ENCODE measurements at regions not wholly inside any gene's neighbourhood (a gene's known extent, or its start where the extent isn't known, plus 50 kb on each side); places are given as distances from the start of the nearest gene placed in this dataset.

DNA sequence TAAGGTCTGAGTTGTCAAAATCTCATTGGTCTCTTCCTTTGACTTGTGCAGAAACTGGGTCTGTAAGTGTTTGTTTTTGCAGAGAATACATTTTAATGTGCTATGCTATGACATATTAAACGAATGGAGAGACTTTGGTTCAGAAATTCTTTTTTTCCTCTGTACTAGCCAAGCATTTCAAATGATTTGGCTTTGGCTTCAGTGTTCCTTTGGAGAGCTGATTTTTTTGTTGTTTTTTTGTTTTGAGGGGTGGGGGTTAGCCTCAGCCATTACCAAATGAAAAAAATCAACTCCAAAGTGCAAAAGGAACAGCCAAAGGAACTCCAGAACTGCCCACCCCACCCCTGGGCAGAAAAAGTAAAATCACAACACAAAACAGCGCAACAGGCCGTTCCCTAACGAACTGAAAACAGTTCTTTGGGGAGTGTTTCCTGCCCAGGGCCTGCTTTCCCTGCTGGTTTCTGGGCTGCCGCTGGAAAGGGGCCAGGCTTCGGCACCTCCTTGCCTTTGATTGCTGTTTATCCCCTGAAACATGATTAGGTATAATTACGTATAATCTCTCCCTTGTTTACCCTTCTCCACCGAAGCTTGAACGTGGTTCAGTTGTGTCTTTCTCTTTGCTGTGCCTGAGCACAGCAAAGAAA is 57.6 kb upstream of the NEO1 start:
- no peak for DNase-seq (ENCODE audit: extremely low spot score)
- CTCF ChIA-PET, result no interaction called here
- POLR2A ChIA-PET, result no interaction called here
- TF ChIP-seq, protein P1, sequence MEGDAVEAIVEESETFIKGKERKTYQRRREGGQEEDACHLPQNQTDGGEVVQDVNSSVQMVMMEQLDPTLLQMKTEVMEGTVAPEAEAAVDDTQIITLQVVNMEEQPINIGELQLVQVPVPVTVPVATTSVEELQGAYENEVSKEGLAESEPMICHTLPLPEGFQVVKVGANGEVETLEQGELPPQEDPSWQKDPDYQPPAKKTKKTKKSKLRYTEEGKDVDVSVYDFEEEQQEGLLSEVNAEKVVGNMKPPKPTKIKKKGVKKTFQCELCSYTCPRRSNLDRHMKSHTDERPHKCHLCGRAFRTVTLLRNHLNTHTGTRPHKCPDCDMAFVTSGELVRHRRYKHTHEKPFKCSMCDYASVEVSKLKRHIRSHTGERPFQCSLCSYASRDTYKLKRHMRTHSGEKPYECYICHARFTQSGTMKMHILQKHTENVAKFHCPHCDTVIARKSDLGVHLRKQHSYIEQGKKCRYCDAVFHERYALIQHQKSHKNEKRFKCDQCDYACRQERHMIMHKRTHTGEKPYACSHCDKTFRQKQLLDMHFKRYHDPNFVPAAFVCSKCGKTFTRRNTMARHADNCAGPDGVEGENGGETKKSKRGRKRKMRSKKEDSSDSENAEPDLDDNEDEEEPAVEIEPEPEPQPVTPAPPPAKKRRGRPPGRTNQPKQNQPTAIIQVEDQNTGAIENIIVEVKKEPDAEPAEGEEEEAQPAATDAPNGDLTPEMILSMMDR (IDR thresholded peaks at IDR 0.05; ENCODE audit: control extremely low read depth, extremely low read depth, low read depth, missing control alignments), result no peak

DNA sequence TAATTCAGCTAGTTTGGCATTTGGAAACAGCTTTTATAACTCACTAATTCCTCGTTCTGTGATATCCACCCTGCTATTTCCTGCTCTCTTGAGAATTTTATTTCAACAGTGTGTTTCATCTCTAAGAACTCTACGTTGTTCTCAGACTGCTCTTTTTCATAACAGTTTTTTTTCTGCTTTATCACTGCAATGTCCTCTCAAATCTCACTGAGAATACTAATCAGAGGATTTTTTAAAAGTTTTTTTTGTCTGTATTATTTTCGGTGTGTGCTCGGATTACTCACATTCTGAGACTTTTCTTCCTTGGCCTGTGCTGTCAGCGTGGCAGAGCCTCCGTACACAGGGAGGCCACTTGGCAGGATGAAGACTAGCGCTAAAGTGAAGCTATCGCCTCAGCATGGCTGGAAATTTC is 59.4 kb upstream of the NEO1 start:
- ChIA-PET POLR2A (no interaction called here), CTCF (interaction anchor here (1.0 kb wide), 1 partner anchor 11 kb away, joined by 3 read pairs; no protein-coding TSS in a partner anchor)
- TF ChIP-seq, protein P1 (IDR thresholded peaks at IDR 0.05; ENCODE audit: control extremely low read depth, extremely low read depth, low read depth, missing control alignments), result no peak
- no peak for DNase-seq (ENCODE audit: extremely low spot score)

DNA sequence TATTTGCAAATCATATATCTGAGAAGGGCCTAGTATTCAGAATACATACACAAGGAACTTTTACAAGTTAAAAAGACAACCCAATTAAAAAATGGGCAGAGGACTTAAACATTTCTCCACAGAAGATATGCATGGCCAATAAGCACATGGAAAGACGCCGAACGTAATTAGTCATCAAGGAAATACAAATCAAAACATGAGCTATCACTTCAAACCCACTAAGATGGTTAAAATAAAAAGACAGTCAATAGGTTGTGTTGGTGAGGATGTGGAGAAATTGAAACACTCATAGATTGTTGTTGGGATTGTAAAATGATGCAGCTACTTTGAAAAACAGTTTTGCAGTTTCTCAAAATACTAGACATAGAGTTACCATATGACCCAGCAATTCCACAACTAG is 61.2 kb upstream of the NEO1 start:
- POLR2A ChIA-PET, result no interaction called here

DNA sequence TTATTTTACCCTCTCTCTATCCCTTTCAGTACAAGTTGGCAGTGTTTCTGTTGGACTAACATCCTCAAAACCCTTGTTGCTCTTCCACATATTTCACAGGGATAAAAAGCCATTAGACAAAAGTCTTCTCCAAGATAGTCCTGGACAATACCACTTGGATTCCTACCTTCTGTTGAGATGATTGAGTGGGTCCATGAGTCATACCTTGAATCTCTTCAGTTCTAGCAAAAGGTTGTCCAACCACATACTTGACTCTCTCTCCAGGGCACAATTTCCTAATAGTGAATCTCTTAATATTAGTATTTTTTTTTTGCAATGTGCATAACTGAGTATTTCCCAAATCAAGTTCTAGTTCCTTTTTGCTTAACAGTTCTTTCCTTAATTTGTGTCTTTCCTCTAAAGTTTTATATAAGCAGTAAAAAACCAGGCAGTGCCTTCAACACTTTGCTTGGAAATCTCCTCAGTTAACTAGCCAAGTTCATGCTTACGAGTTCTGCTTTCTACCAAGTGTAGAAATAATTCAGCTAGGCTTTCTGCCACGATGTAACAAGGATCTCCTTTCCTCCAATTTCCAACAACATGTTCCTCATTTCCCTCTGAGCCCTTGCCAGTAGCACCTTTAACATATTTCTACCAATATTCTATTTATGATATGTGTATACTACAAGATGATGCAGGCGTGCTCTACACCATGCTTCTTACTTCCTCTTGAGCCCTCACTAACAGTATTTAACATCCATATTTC is 68.3 kb upstream of the NEO1 start:
- no peak for DNase-seq (ENCODE audit: extremely low spot score)
- CTCF ChIA-PET, result no interaction called here
- TF ChIP-seq, protein P1 (IDR thresholded peaks at IDR 0.05; ENCODE audit: control extremely low read depth, extremely low read depth, low read depth, missing control alignments), result no peak
- POLR2A ChIA-PET, result no interaction called here

More for the DNA sequence above, 61.2 kb upstream of the NEO1 start:
- TF ChIP-seq, protein P1 (IDR thresholded peaks at IDR 0.05; ENCODE audit: control extremely low read depth, extremely low read depth, low read depth, missing control alignments), result no peak
- CTCF ChIA-PET, result interaction anchor here (1.2 to 1.3 kb wide), 3 partner anchors 12 to 48 kb away, joined by 3 to 4 read pairs (median 3); no protein-coding TSS in a partner anchor
- no peak for DNase-seq (ENCODE audit: extremely low spot score)

DNA sequence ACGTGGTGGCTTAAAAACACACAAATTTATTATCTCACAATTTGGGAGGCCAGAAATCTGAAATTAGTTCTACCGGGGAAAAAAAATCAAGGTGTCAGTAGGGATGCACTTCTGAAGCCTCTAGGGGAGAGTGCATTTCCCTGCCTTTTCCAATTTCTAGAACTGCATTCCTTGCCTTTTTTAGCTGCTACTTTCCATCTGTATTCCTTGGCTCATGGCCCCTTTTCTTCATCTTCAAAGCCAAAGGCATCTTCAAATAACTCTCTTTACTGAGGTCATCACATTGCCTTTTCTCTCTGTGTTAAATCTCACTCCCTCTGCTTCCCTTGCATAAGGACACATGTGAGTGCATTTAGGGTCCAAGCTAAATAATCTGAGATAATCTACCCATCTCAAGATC is 69.5 kb upstream of the NEO1 start:
- no peak for DNase-seq (ENCODE audit: extremely low spot score)
- TF ChIP-seq, protein P1 (IDR thresholded peaks at IDR 0.05; ENCODE audit: control extremely low read depth, extremely low read depth, low read depth, missing control alignments), result no peak
- ChIA-PET POLR2A (no interaction called here), CTCF (no interaction called here)

DNA sequence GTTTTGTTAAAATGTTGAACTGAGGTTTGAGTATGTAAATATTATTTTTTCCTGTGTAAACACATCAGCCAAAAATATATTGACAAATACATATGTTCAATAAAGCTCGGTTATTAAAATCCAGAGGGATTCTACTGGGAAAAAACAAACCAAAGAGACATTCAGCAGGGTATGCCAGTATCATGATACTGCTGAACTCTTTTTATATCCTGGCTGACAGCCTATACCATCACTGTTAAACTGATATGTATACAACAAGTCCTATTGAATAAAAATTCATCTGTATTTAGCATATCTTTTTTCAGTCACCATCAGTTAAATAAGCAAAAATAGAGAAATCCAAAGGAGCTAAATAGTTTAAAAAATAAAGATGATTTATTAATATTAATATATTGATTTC is 71.6 kb upstream of the NEO1 start:
- CTCF ChIA-PET, result interaction anchor here (1.1 kb wide), 1 partner anchor 10 kb away, joined by 4 read pairs; no protein-coding TSS in a partner anchor
- no peak for DNase-seq (ENCODE audit: extremely low spot score)

More for the DNA sequence above, 71.6 kb upstream of the NEO1 start:
- TF ChIP-seq, protein P1 (IDR thresholded peaks at IDR 0.05; ENCODE audit: control extremely low read depth, extremely low read depth, low read depth, missing control alignments), result no peak
- POLR2A ChIA-PET, result no interaction called here

Measured in GM10248 (cell line).